ENCODE measurements at regions not wholly inside any gene's neighbourhood (a gene's known extent, or its start where the extent isn't known, plus 50 kb on each side); places are given as distances from the start of the nearest gene placed in this dataset.

DNA sequence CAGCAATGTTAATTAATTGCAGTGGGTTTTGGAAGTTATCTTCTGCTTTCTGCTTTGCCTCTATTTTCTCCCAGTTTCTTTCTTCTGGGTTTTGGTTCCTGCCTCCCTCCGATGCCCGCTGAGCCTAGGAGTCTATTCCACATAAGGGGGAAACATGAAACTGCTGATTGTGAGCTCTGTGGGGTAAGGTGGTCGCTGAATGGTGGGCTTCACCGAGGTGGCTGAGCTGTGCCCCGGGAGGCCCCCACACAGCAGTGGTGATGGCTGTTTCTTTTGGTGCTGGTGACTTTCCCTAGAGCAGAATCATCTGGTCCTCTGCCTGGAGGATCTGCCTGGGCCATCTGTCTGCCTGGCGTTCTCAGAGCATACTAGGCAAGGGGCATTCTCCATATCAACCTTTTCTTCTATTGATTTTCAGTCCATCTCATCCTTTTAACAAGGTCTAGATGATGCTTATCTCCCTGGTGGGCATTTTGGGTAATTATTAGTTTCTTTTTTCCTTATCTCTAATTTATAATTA is 68.8 kb upstream of the ATP2B2 start:
- TF ChIP-seq, protein P1, sequence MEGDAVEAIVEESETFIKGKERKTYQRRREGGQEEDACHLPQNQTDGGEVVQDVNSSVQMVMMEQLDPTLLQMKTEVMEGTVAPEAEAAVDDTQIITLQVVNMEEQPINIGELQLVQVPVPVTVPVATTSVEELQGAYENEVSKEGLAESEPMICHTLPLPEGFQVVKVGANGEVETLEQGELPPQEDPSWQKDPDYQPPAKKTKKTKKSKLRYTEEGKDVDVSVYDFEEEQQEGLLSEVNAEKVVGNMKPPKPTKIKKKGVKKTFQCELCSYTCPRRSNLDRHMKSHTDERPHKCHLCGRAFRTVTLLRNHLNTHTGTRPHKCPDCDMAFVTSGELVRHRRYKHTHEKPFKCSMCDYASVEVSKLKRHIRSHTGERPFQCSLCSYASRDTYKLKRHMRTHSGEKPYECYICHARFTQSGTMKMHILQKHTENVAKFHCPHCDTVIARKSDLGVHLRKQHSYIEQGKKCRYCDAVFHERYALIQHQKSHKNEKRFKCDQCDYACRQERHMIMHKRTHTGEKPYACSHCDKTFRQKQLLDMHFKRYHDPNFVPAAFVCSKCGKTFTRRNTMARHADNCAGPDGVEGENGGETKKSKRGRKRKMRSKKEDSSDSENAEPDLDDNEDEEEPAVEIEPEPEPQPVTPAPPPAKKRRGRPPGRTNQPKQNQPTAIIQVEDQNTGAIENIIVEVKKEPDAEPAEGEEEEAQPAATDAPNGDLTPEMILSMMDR (IDR thresholded peaks at IDR 0.05), result no peak

GRCh38 chr3:10575601-10576160 is 70.3 kb upstream of the ATP2B2 start:
- no peak overlapping the region for H3K4me3 ChIP-seq
- no peaks in the 10 kb centered on the region for H3K9me3 ChIP-seq
- no peak for DNase-seq
- H3K27ac ChIP-seq, result no peak overlapping the region
- 72 to 80% (median 80%) methylated on average over 5 of the region's 5 CpGs for WGBS, 3 donors
- no peaks in the 10 kb centered on the region for H3K4me1 ChIP-seq
- no peak for ATAC-seq
- TF ChIP-seq, protein P1 (IDR thresholded peaks at IDR 0.05), result no peak
- H3K27me3 ChIP-seq (ENCODE audit: insufficient read depth in 3 of 3, low read length in 2 of 3), result no peaks in the 10 kb centered on the region
- H3K36me3 ChIP-seq (ENCODE audit: insufficient read depth in 1 of 2, low read depth in 1 of 2), result no peaks in the 10 kb centered on the region
- intact Hi-C loops (cut with DNase I), result no loop called here

More for the DNA sequence above, 68.8 kb upstream of the ATP2B2 start:
- Histone ChIP-seq H3K27ac (no peak overlapping the region), H3K9me3 (no peaks in the 10 kb centered on the region), H3K27me3 (ENCODE audit: insufficient read depth in 3 of 3, low read length in 2 of 3) (no peaks in the 10 kb centered on the region), H3K36me3 (ENCODE audit: insufficient read depth in 1 of 2, low read depth in 1 of 2) (no peaks in the 10 kb centered on the region), H3K4me1 (peaks cover 4% of the 10 kb centered on the region), H3K4me3 (no peak overlapping the region)
- no peak for DNase-seq
- 72 to 78% (median 77%) methylated on average over 6 of the region's 6 CpGs for WGBS, 3 donors
- ATAC-seq, result no peak
- intact Hi-C loops (cut with DNase I), result no loop called here

- Histone ChIP-seq H3K9me3 (no peaks in the 10 kb centered on the region), H3K36me3 (ENCODE audit: insufficient read depth in 1 of 2, low read depth in 1 of 2) (no peaks in the 10 kb centered on the region), H3K27me3 (ENCODE audit: insufficient read depth in 3 of 3, low read length in 2 of 3) (no peaks in the 10 kb centered on the region), H3K4me1 (peaks cover 10% of the 10 kb centered on the region), H3K4me3 (no peak overlapping the region), H3K27ac (no peak overlapping the region)
- DNase-seq (no peak), ATAC-seq (no peak)
- intact Hi-C loops (cut with DNase I), result no loop called here
- TF ChIP-seq, protein P1 (IDR thresholded peaks at IDR 0.05), result no peak
- 30 to 47% (median 36%) methylated on average over 7 of the region's 7 CpGs for WGBS, 3 donors
Observed at GRCh38 chr3:10577486-10577885, 72.1 kb upstream of the ATP2B2 start.

- ATAC-seq (no peak), DNase-seq (no peak)
- 71 to 87% (median 76%) methylated on average over 8 of the region's 8 CpGs for WGBS, 3 donors
- H3K36me3 ChIP-seq (ENCODE audit: insufficient read depth in 1 of 2, low read depth in 1 of 2), result no peaks in the 10 kb centered on the region
- intact Hi-C loops (cut with DNase I), result no loop called here
- no peak overlapping the region for H3K4me3 ChIP-seq
- TF ChIP-seq, protein P1 (IDR thresholded peaks at IDR 0.05), result no peak
- H3K4me1 ChIP-seq, result peaks cover 10% of the 10 kb centered on the region
- H3K27ac ChIP-seq, result no peak overlapping the region
- peaks cover 0 to under 1% (median 0%) of the 10 kb centered on the region in 3 donors for H3K27me3 ChIP-seq (ENCODE audit: insufficient read depth in 3 of 3, low read length in 2 of 3)
- no peaks in the 10 kb centered on the region for H3K9me3 ChIP-seq
Observed at GRCh38 chr3:10580426-10580825, 75.0 kb upstream of the ATP2B2 start.

GRCh38 chr3:10581251-10581650 is 75.9 kb upstream of the ATP2B2 start:
- intact Hi-C loops (cut with DNase I), result no loop called here
- no peaks in the 10 kb centered on the region for H3K9me3 ChIP-seq
- 36 to 51% (median 38%) methylated on average over 5 of the region's 5 CpGs for WGBS, 3 donors
- peaks cover 10% of the 10 kb centered on the region for H3K4me1 ChIP-seq
- TF ChIP-seq, protein P1 (IDR thresholded peaks at IDR 0.05), result no peak
- no peak overlapping the region for H3K4me3 ChIP-seq
- H3K36me3 ChIP-seq (ENCODE audit: insufficient read depth in 1 of 2, low read depth in 1 of 2), result no peaks in the 10 kb centered on the region
- DNase-seq (no peak), ATAC-seq (no peak)
- H3K27ac ChIP-seq, result no peak overlapping the region
- peaks cover 0 to 4% (median 0%) of the 10 kb centered on the region in 3 donors for H3K27me3 ChIP-seq (ENCODE audit: insufficient read depth in 3 of 3, low read length in 2 of 3)
